ENCODE measurements at regions not wholly inside any gene's neighbourhood (a gene's known extent, or its start where the extent isn't known, plus 50 kb on each side); places are given as distances from the start of the nearest gene placed in this dataset.

DNA sequence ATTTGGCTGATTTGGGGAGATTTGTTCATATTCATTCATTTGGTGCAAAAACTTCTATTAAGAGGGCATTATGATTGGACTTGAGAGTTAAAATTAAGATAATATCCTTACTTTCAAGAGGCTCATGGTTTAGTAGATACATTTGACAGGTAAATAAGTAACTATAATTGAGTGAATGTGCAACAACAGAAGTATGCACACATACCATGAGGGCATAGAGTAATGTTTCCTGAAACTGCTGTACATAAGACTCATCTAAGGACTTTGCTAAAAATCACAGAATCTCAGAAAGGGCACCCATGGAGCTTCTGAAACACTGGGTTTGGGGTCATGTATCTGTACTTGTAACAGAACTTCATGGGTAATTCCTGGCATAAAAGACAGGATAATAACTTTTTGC lies 70.1 kb upstream of the PPP2R2B start:
- Mint-ChIP-seq H3K4me1 (peaks cover 21% of the 10 kb centered on the region), H3K27me3 (ENCODE audit: low read depth) (no peaks in the 10 kb centered on the region), H3K9me3 (no peaks in the 10 kb centered on the region), H3K27ac (no peak overlapping the region), H3K4me3 (no peak overlapping the region), H3K36me3 (no peaks in the 10 kb centered on the region)
- ChIA-PET CTCF (interaction anchor here (2.6 kb wide), 1 partner anchor 242 kb away, joined by 15 read pairs; no protein-coding TSS in a partner anchor), POLR2A (no interaction called here)
- DNase-seq (ENCODE audit: low spot score) (no peak), ATAC-seq (no peak)
- TF ChIP-seq E2F5 (CRISPR knock-in tag; IDR thresholded peaks at IDR 0.05), result no peak
- TF ChIP-seq MAX (CRISPR knock-in tag; IDR thresholded peaks at IDR 0.05), result no peak
- TF ChIP-seq, protein P1, sequence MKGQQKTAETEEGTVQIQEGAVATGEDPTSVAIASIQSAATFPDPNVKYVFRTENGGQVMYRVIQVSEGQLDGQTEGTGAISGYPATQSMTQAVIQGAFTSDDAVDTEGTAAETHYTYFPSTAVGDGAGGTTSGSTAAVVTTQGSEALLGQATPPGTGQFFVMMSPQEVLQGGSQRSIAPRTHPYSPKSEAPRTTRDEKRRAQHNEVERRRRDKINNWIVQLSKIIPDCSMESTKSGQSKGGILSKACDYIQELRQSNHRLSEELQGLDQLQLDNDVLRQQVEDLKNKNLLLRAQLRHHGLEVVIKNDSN (CRISPR knock-in tag; IDR thresholded peaks at IDR 0.05), result no peak
- no peak for TF ChIP-seq E2F4 (CRISPR knock-in tag; IDR thresholded peaks at IDR 0.05; ENCODE audit: borderline replicate concordance, low read depth)
- TF ChIP-seq, protein P2, sequence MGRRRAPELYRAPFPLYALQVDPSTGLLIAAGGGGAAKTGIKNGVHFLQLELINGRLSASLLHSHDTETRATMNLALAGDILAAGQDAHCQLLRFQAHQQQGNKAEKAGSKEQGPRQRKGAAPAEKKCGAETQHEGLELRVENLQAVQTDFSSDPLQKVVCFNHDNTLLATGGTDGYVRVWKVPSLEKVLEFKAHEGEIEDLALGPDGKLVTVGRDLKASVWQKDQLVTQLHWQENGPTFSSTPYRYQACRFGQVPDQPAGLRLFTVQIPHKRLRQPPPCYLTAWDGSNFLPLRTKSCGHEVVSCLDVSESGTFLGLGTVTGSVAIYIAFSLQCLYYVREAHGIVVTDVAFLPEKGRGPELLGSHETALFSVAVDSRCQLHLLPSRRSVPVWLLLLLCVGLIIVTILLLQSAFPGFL (CRISPR knock-in tag; IDR thresholded peaks at IDR 0.05; ENCODE audit: borderline replicate concordance), result no peak
- no peak for TF ChIP-seq IRF1 (CRISPR knock-in tag; IDR thresholded peaks at IDR 0.05)
- TF ChIP-seq ZNF281 (CRISPR knock-in tag; IDR thresholded peaks at IDR 0.05), result no peak
- TF ChIP-seq SMAD4 (CRISPR knock-in tag; IDR thresholded peaks at IDR 0.05), result no peak
- TF ChIP-seq ZNF317 (CRISPR knock-in tag; IDR thresholded peaks at IDR 0.05; ENCODE audit: borderline replicate concordance, low read depth), result no peak
- no peak for TF ChIP-seq CREB1 (CRISPR knock-in tag; IDR thresholded peaks at IDR 0.05)
- TF ChIP-seq HMGA2 (CRISPR knock-in tag; IDR thresholded peaks at IDR 0.05), result no peak
- TF ChIP-seq MYBL2 (CRISPR knock-in tag; IDR thresholded peaks at IDR 0.05), result no peak
- TF ChIP-seq ZBTB21 (CRISPR knock-in tag; IDR thresholded peaks at IDR 0.05; ENCODE audit: borderline replicate concordance), result no peak
- no peak for TF ChIP-seq ATF2 (CRISPR knock-in tag; IDR thresholded peaks at IDR 0.05; ENCODE audit: borderline replicate concordance, low read depth)
- TF ChIP-seq, protein P3, sequence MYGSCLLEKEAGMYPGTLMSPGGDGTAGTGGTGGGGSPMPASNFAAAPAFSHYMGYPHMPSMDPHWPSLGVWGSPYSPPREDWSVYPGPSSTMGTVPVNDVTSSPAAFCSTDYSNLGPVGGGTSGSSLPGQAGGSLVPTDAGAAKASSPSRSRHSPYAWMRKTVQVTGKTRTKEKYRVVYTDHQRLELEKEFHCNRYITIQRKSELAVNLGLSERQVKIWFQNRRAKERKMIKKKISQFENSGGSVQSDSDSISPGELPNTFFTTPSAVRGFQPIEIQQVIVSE (CRISPR knock-in tag; IDR thresholded peaks at IDR 0.05; ENCODE audit: borderline replicate concordance), result no peak

Measured in WTC11 (cell line).